HL-60 (cell line): ENCODE measurements at regions not wholly inside any gene's neighbourhood (a gene's known extent, or its start where the extent isn't known, plus 50 kb on each side); places are given as distances from the start of the nearest gene placed in this dataset.

Source experiments
- DNase-seq, 2 experiments: peaks; one replicate each; pipeline ENCODE4 v3.0.0-alpha.2; 2010 to 2020; ENCODE audit warnings: low read depth in 1 of 2, low spot score in 1 of 2
- H3K27ac ChIP-seq: fragments of 250-450 bp; sonication (Bioruptor Pico); replicated peaks from 2 replicates; pipeline ENCODE4 v1.5.1; 2020; ENCODE audit warnings: mild to moderate bottlenecking, moderate library complexity
- H3K27me3 ChIP-seq: fragments of 250-450 bp; sonication (Bioruptor Pico); 2 replicates; pipeline ENCODE4 v1.5.1; 2021; ENCODE audit warnings: mild to moderate bottlenecking, moderate library complexity; ENCODE audit not compliant: insufficient read depth, poor library complexity, severe bottlenecking
- H3K4me3 ChIP-seq: replicated peaks from 2 replicates; pipeline ENCODE4 v1.5.1; 2011; ENCODE audit warnings: mild to moderate bottlenecking, control low read depth, low read length; ENCODE audit not compliant: insufficient read depth
- GABPA ChIP-seq: IDR thresholded peaks from 2 replicates; pipeline ENCODE4 v1.6.1; 2012; ENCODE audit warnings: low read depth
- POLR2AphosphoS5 ChIP-seq: IDR thresholded peaks from 2 replicates; pipeline ENCODE4 v1.6.1; 2012; ENCODE audit warnings: low read depth
- SPI1 ChIP-seq: IDR thresholded peaks from 2 replicates; pipeline ENCODE4 v1.6.1; 2012; ENCODE audit warnings: low read depth, mild to moderate bottlenecking, borderline replicate concordance
- TF ChIP-seq, protein P1 (sequence below): IDR thresholded peaks from one replicate; pipeline ENCODE4 v1.5.1; 2011; ENCODE audit warnings: low read length, control low read depth, inconsistent platforms; ENCODE audit not compliant: insufficient read depth
- TF ChIP-seq, protein P2 (sequence below): IDR thresholded peaks from 2 replicates; pipeline ENCODE4 v1.6.1; 2012; ENCODE audit warnings: low read depth; ENCODE audit not compliant: insufficient replicate concordance

GRCh38 chr14:61928300-61928699 is 166.1 kb downstream of the SNAPC1 start:
- TF ChIP-seq, protein P1, sequence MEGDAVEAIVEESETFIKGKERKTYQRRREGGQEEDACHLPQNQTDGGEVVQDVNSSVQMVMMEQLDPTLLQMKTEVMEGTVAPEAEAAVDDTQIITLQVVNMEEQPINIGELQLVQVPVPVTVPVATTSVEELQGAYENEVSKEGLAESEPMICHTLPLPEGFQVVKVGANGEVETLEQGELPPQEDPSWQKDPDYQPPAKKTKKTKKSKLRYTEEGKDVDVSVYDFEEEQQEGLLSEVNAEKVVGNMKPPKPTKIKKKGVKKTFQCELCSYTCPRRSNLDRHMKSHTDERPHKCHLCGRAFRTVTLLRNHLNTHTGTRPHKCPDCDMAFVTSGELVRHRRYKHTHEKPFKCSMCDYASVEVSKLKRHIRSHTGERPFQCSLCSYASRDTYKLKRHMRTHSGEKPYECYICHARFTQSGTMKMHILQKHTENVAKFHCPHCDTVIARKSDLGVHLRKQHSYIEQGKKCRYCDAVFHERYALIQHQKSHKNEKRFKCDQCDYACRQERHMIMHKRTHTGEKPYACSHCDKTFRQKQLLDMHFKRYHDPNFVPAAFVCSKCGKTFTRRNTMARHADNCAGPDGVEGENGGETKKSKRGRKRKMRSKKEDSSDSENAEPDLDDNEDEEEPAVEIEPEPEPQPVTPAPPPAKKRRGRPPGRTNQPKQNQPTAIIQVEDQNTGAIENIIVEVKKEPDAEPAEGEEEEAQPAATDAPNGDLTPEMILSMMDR = no peak
- TF ChIP-seq GABPA = no peak
- TF ChIP-seq POLR2AphosphoS5 = no peak
- TF ChIP-seq, protein P2, sequence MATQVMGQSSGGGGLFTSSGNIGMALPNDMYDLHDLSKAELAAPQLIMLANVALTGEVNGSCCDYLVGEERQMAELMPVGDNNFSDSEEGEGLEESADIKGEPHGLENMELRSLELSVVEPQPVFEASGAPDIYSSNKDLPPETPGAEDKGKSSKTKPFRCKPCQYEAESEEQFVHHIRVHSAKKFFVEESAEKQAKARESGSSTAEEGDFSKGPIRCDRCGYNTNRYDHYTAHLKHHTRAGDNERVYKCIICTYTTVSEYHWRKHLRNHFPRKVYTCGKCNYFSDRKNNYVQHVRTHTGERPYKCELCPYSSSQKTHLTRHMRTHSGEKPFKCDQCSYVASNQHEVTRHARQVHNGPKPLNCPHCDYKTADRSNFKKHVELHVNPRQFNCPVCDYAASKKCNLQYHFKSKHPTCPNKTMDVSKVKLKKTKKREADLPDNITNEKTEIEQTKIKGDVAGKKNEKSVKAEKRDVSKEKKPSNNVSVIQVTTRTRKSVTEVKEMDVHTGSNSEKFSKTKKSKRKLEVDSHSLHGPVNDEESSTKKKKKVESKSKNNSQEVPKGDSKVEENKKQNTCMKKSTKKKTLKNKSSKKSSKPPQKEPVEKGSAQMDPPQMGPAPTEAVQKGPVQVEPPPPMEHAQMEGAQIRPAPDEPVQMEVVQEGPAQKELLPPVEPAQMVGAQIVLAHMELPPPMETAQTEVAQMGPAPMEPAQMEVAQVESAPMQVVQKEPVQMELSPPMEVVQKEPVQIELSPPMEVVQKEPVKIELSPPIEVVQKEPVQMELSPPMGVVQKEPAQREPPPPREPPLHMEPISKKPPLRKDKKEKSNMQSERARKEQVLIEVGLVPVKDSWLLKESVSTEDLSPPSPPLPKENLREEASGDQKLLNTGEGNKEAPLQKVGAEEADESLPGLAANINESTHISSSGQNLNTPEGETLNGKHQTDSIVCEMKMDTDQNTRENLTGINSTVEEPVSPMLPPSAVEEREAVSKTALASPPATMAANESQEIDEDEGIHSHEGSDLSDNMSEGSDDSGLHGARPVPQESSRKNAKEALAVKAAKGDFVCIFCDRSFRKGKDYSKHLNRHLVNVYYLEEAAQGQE = no peak
- TF ChIP-seq SPI1 = no peak
- no peak overlapping the region for H3K27ac ChIP-seq
- no peaks in the 10 kb centered on the region for H3K27me3 ChIP-seq
- H3K4me3 ChIP-seq = no peak overlapping the region
- DNase-seq = no peak

DNA sequence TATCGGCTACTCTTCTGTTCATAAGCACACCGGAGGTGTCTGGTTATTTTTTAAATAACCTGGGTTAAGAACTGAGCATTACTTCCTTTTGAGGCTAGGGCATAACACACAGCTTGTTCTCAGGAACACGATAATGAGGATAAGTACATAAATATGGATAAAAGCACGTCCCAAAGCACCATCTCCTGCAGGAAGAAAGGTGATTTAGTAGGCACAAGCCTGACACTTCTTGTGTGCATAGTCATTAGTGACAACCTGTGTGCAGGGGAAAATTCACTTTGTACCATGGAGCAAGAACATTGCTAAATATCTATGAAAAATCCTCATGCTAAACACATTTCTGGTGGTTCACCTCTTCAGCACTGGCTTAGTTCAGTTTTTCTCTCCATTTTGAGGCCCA is 166.5 kb downstream of the SNAPC1 start:
- TF ChIP-seq GABPA (no peak), SPI1 (no peak), POLR2AphosphoS5 (no peak)
- TF ChIP-seq, protein P2 = no peak
- TF ChIP-seq, protein P1 = no peak
- H3K27ac ChIP-seq = no peak overlapping the region
- no peak for DNase-seq
- no peaks in the 10 kb centered on the region for H3K27me3 ChIP-seq
- no peak overlapping the region for H3K4me3 ChIP-seq

- DNase-seq = no peak
- H3K27me3 ChIP-seq = no peaks in the 10 kb centered on the region
Observed at GRCh38 chr14:61929651-61930050, 167.4 kb downstream of the SNAPC1 start.

More at GRCh38 chr14:61929651-61930050, 167.4 kb downstream of the SNAPC1 start:
- H3K27ac ChIP-seq = no peak overlapping the region
- TF ChIP-seq, protein P1 = no peak
- TF ChIP-seq SPI1 (no peak), POLR2AphosphoS5 (no peak), GABPA (no peak)
- TF ChIP-seq, protein P2 = no peak
- H3K4me3 ChIP-seq = no peak overlapping the region
